ENCODE measurements at regions not wholly inside any gene's neighbourhood (a gene's known extent, or its start where the extent isn't known, plus 50 kb on each side); places are given as distances from the start of the nearest gene placed in this dataset.

DNA sequence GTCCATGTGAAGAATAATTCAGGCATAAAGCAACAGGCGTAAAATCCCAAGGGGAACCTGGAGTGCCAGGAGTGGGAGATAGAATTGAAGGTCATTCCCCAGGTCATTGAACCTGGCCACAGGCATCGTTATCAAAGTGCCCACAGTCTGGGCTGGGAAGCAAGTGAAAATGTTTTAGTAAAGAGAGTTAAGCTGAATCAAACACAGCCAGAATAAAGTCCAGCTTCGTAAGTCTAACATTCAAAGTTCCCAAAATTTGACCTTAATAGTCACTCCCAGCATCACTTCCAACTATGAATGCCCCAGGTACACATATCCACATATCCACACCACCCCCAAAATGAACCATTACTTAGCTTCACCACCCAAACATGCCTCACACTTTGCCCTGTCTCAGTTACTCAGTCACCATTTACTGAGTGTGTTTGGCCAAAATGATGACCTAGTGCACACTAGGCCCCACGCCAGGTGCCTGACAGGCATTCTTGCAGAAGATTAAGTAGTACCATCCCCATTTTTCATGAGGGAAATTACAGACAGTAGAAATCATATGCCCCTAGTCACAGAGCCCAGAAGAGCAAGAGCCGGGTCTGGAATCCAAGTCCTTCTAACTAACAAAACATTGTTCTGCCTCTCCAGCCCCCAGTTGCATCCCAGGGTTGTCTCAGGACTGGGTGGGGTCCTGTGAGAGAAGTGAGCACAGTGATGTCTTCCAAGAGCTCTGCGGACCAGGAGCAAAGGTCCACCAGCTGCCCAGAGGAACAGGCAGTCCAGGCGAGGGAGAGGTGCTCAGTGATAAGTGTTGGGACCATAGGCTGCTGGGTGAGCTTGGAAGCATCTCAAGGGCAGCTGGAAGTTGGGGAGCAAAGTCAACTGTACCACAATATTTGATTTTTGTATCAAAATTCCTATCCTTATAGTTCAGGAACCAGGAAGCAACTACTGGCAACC lies 65.2 kb upstream of the MYCN start:
- no peak for TF ChIP-seq POLR2A (IDR thresholded peaks at IDR 0.05; ENCODE audit: low read depth, low read length)
- no peak for TF ChIP-seq POLR2AphosphoS5 (IDR thresholded peaks at IDR 0.05; ENCODE audit: low read depth, low read length)
- no peak for TF ChIP-seq TAF1 (IDR thresholded peaks at IDR 0.05; ENCODE audit: borderline replicate concordance, low read depth, low read length)

Data from GM12892 (cell line).